GM20000 (cell line): ENCODE measurements at regions not wholly inside any gene's neighbourhood (a gene's known extent, or its start where the extent isn't known, plus 50 kb on each side); places are given as distances from the start of the nearest gene placed in this dataset.
"Not testable (repeated sequence)": the region's sequence is repeated elsewhere in the genome, so short reads cannot be mapped to it uniquely, and the experiment has no call there.

Source experiments
- DNase-seq: peaks from one replicate; pipeline ENCODE4 v3.0.0; 2012; ENCODE audit warnings: low spot score
- CTCF ChIP-seq: IDR thresholded peaks from 2 replicates; pipeline ENCODE4 v1.5.1; 2012; ENCODE audit warnings: mild to moderate bottlenecking, control low read depth; ENCODE audit errors: extremely low read depth, missing control alignments

GRCh38 chr2:131756141-131756907 lies 228.6 kb downstream of the CCDC74A start:
- no peak for TF ChIP-seq CTCF
- no peak for DNase-seq

GRCh38 chr2:131758941-131759340 lies 231.3 kb downstream of the CCDC74A start:
- not testable (repeated sequence) for DNase-seq

GRCh38 chr2:131774955-131775555 lies 247.4 kb downstream of the CCDC74A start:
- DNase-seq: not testable (repeated sequence)

GRCh38 chr2:131775903-131776506 lies 248.3 kb downstream of the CCDC74A start:
- DNase-seq: not testable (repeated sequence)

- not testable (repeated sequence) for DNase-seq
Measured at GRCh38 chr2:131780446-131780845, 252.8 kb downstream of the CCDC74A start.

- DNase-seq: peak; percentile 8
- TF ChIP-seq CTCF: no peak
Measured at GRCh38 chr2:131801210-131801744, 273.6 kb downstream of the CCDC74A start.

GRCh38 chr2:131801745-131802350 lies 274.2 kb downstream of the CCDC74A start:
- peak; percentile 81 for TF ChIP-seq CTCF
- DNase-seq: peak; percentile 82

- DNase-seq: peak; percentile 29
Measured at GRCh38 chr2:131802351-131802836, 274.7 kb downstream of the CCDC74A start.

- not testable (repeated sequence) for DNase-seq
Measured at GRCh38 chr2:131803237-131803636, 275.5 kb downstream of the CCDC74A start.

GRCh38 chr2:131812605-131813004 lies 284.9 kb downstream of the CCDC74A start:
- not testable (repeated sequence) for DNase-seq

- not testable (repeated sequence) for DNase-seq
Measured at GRCh38 chr2:131813378-131813777, 285.7 kb downstream of the CCDC74A start.

- DNase-seq: not testable (repeated sequence)
Measured at GRCh38 chr2:131818267-131818973, 290.7 kb downstream of the CCDC74A start.

GRCh38 chr2:131822237-131822721 lies 294.6 kb downstream of the CCDC74A start:
- not testable (repeated sequence) for DNase-seq

GRCh38 chr2:131823058-131823457 lies 295.4 kb downstream of the CCDC74A start:
- not testable (repeated sequence) for DNase-seq

GRCh38 chr2:131824986-131825385 lies 297.3 kb downstream of the CCDC74A start:
- not testable (repeated sequence) for DNase-seq
